Nephron progenitor cell (in vitro differentiated cells): ENCODE measurements at regions not wholly inside any gene's neighbourhood (a gene's known extent, or its start where the extent isn't known, plus 50 kb on each side); places are given as distances from the start of the nearest gene placed in this dataset.
"Not testable (repeated sequence)": the region's sequence is repeated elsewhere in the genome, so short reads cannot be mapped to it uniquely, and the experiment has no call there.

Experiments
- DNase-seq: peaks from one replicate; pipeline ENCODE4 v3.0.0; 2021
- H3K27ac Mint-ChIP-seq: 2 replicates; pipeline ENCODE4 v1.8.0; 2021; ENCODE audit warnings: mild to moderate bottlenecking, moderate library complexity, mixed read lengths
- H3K27me3 Mint-ChIP-seq: 2 replicates; pipeline ENCODE4 v1.8.0; 2021; ENCODE audit warnings: mild to moderate bottlenecking, low read depth, mixed read lengths; ENCODE audit not compliant: poor library complexity
- H3K36me3 Mint-ChIP-seq: 2 replicates; pipeline ENCODE4 v1.8.0; 2021; ENCODE audit warnings: low read depth, mixed read lengths
- H3K4me1 Mint-ChIP-seq: 2 replicates; pipeline ENCODE4 v1.8.0; 2021; ENCODE audit warnings: mixed read lengths
- H3K4me3 Mint-ChIP-seq: 2 replicates; pipeline ENCODE4 v1.8.0; 2021; ENCODE audit warnings: mild to moderate bottlenecking, moderate library complexity, mixed read lengths
- H3K9me3 Mint-ChIP-seq: 2 replicates; pipeline ENCODE4 v1.8.0; 2021; ENCODE audit warnings: mild to moderate bottlenecking, moderate library complexity, mixed read lengths
- CTCF ChIP-seq: fragments of 200-600 bp; sonication (generic); IDR thresholded peaks from 2 replicates; pipeline ENCODE4 v1.5.0; 2021; ENCODE audit warnings: antibody characterized with exemption

DNA sequence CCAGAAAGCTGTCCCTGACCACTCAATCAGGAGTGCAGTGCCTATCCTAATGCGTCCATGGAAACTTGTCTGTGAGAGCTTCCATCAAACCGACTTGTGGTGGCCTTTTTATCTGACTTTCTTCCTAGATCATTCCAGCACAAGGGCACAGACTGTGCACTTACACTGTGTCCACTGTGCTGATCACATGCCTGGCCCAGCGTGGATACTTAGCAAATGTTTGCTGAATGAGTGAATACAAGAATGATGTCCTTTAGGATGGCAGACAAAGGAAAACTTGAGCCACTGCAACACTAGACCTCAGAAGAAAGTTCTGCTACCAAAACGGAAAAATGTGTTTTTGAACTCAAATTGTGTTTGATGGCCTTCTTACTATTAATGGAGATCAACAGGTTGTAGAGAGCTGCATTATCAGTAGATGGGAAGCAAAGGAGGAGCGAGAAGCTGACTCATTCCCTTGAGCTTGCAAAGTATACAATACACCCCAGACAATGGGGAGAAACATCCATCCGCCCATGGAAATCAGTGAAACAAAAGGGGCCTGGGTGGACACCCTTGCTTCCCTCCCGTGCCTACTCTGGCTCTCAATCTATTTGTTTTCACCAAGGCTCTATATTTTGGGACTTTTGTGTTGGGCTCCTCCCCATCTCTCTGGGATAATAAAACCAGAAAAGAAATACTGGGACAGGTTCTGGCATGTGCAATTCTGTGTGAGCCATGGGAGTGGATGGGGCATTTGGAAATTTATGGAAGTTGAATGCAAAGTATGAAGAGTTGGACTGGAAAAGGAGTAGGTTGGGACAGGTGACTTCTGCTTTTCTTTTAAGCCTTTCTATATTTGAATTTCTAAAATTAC, 76.2 kb upstream of the ZFAND5 start:
- no peak for DNase-seq
- H3K27ac Mint-ChIP-seq: no peak overlapping the region
- H3K4me1 Mint-ChIP-seq: peaks cover 27% of the 10 kb centered on the region

DNA sequence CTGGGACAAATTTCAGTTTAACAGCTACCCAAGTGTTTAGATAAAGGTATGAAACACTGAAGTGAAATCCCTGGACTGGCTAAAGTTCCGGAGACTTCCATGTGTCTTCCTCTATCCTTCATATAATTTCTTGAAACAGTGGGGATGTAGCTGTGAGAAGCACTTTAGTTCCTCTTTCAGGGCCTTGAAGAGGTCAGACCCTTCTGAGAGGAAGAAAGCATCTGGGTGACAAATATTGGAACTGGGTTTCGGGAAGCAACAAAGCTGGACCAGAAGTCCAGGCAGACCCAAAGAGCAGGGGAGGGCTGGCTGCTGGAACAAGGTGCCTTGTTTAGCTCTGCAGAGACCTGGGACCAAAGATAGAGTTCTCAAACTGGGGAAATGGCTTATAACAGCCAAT, 75.4 kb upstream of the ZFAND5 start:
- Mint-ChIP-seq H3K27me3 (peaks cover 3% of the 10 kb centered on the region), H3K36me3 (no peaks in the 10 kb centered on the region), H3K9me3 (no peaks in the 10 kb centered on the region), H3K4me3 (no peak overlapping the region), H3K27ac (no peak overlapping the region), H3K4me1 (peaks cover 27% of the 10 kb centered on the region)
- no peak for TF ChIP-seq CTCF
- DNase-seq: no peak

More for the DNA sequence above, 76.2 kb upstream of the ZFAND5 start:
- peaks cover 3% of the 10 kb centered on the region for H3K27me3 Mint-ChIP-seq
- no peak overlapping the region for H3K4me3 Mint-ChIP-seq
- TF ChIP-seq CTCF: no peak
- H3K9me3 Mint-ChIP-seq: no peaks in the 10 kb centered on the region
- no peaks in the 10 kb centered on the region for H3K36me3 Mint-ChIP-seq

DNA sequence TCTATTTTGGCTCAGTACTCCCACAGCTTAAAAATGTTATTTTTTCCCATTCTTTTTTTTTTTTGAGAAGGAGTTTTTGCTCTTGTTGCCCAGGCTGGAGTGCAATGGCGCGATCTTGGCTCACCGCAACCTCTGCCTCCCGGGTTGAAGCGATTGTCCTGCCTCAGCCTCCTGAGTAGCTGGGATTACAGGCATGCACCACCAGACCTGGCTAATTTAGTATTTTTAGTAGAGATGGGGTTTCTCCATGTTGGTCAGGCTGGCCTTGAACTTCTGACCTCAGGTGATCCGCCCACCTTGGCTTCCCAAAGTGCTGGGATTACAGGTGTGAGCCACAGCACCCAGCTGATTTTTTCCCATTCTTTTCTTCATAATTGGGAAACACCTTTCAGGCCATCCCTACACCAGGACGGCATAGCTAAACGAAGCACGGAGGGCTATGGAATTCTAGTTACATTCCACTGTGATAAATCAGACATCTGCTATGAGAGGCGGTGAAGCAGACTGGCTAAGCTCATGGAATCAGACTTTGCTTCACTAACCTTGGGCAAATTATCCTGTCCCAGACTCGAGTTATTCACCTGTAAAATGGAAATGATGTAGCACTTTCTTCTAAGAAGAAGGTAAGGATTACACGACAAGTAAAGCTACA, 68.7 kb upstream of the ZFAND5 start:
- DNase-seq, H3K36me3 Mint-ChIP-seq, H3K9me3 Mint-ChIP-seq, H3K27ac Mint-ChIP-seq, H3K27me3 Mint-ChIP-seq, H3K4me3 Mint-ChIP-seq, H3K4me1 Mint-ChIP-seq: not testable (repeated sequence)

GRCh38 chr9:72431036-72431435, 66.0 kb upstream of the ZFAND5 start:
- Mint-ChIP-seq H3K9me3 (no peaks in the 10 kb centered on the region), H3K4me1 (peaks cover 3% of the 10 kb centered on the region), H3K36me3 (no peaks in the 10 kb centered on the region), H3K27ac (no peak overlapping the region), H3K4me3 (no peak overlapping the region), H3K27me3 (no peaks in the 10 kb centered on the region)
- TF ChIP-seq CTCF: no peak
- no peak for DNase-seq

DNA sequence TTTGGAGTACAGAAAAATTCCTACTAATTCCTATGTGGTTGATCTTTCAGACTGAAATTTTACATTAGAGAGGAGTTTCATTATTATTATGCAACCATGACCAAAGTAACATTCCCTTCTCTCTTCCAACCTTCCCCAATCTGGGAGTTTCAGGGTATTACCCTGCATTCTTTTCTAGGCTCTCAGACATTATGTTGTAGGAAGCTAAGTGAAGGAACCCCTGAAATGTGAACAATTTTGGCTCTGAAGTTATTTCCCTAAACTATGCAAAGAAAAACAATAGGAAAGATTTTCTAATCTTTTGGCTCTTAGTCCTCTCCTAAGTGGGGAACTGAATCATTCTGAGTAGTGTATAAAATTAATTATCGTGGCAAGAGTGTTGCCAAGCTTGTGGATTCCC, 63.3 kb upstream of the ZFAND5 start:
- H3K9me3 Mint-ChIP-seq: no peaks in the 10 kb centered on the region
- no peak overlapping the region for H3K27ac Mint-ChIP-seq
- no peak overlapping the region for H3K4me3 Mint-ChIP-seq
- H3K4me1 Mint-ChIP-seq: peaks cover 3% of the 10 kb centered on the region
- DNase-seq: no peak
- no peak for TF ChIP-seq CTCF
- H3K27me3 Mint-ChIP-seq: no peaks in the 10 kb centered on the region
- no peaks in the 10 kb centered on the region for H3K36me3 Mint-ChIP-seq

- no peaks in the 10 kb centered on the region for H3K9me3 Mint-ChIP-seq
- no peaks in the 10 kb centered on the region for H3K36me3 Mint-ChIP-seq
- H3K27ac Mint-ChIP-seq: no peak overlapping the region
- peaks cover 3% of the 10 kb centered on the region for H3K4me1 Mint-ChIP-seq
- H3K4me3 Mint-ChIP-seq: no peak overlapping the region
- no peak for TF ChIP-seq CTCF
- DNase-seq: no peak
- H3K27me3 Mint-ChIP-seq: no peaks in the 10 kb centered on the region
Measured at GRCh38 chr9:72427801-72428200, 62.8 kb upstream of the ZFAND5 start.
